ENCODE measurements at regions not wholly inside any gene's neighbourhood (a gene's known extent, or its start where the extent isn't known, plus 50 kb on each side); places are given as distances from the start of the nearest gene placed in this dataset.

- no peak overlapping the region for H3K4ac ChIP-seq (ENCODE audit: low read depth, low read length)
- dilution Hi-C loops (cut with HindIII; ENCODE audit: low sequenced_read_pairs, unreplicated experiment) (no loop called here), in situ Hi-C loops (cut with MboI; ENCODE audit: low sequenced_read_pairs) (no loop called here), intact Hi-C loops (cut with micrococcal nuclease) (no loop called here)
- H4K91ac ChIP-seq (ENCODE audit: insufficient read depth, low read depth, low read length), result no peak overlapping the region
- no peak overlapping the region for H3K4me2 ChIP-seq (ENCODE audit: low read depth, low read length)
- H3K27ac ChIP-seq (ENCODE audit: insufficient read depth, low read length), result no peak overlapping the region
- H3K23ac ChIP-seq (ENCODE audit: low read depth, low read length), result no peak overlapping the region
- ChIA-PET POLR2A (ENCODE audit: unreplicated experiment) (no interaction called here), CTCF (no interaction called here)
- H2AK5ac ChIP-seq (ENCODE audit: low read depth, low read length), result no peak overlapping the region
- H3K9me3 ChIP-seq (ENCODE audit: control insufficient read depth, insufficient read depth, low read length), result peaks cover 10% of the 10 kb centered on the region
- no peaks in the 10 kb centered on the region for H3K9me1 ChIP-seq (ENCODE audit: insufficient read depth, low read length)
- no peaks in the 10 kb centered on the region for H3K27me3 ChIP-seq (ENCODE audit: control insufficient read depth, insufficient read depth, low read length)
- H3K14ac ChIP-seq (replicated peaks; ENCODE audit: low read depth, low read length), result no peak overlapping the region
- H3K79me1 ChIP-seq (ENCODE audit: low read depth in 1 of 2, low read length in 2 of 2), result no peaks in the 10 kb centered on the region
- no peak overlapping the region for H3K9ac ChIP-seq (ENCODE audit: low read depth, low read length)
- H2BK20ac ChIP-seq (ENCODE audit: low read depth, low read length), result no peak overlapping the region
- no peak overlapping the region for H3K18ac ChIP-seq (ENCODE audit: low read depth, low read length)
- H2BK15ac ChIP-seq (ENCODE audit: low read depth, low read length), result no peak overlapping the region
- TF ChIP-seq, protein P1, sequence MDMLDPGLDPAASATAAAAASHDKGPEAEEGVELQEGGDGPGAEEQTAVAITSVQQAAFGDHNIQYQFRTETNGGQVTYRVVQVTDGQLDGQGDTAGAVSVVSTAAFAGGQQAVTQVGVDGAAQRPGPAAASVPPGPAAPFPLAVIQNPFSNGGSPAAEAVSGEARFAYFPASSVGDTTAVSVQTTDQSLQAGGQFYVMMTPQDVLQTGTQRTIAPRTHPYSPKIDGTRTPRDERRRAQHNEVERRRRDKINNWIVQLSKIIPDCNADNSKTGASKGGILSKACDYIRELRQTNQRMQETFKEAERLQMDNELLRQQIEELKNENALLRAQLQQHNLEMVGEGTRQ (IDR thresholded peaks at IDR 0.05; ENCODE audit: low read depth, low read length), result no peak
- TF ChIP-seq NFE2L2 (IDR thresholded peaks at IDR 0.05; ENCODE audit: low read depth, low read length), result no peak
- no peak for TF ChIP-seq MXI1 (IDR thresholded peaks at IDR 0.05; ENCODE audit: borderline replicate concordance, low read depth, low read length)
- no peak for TF ChIP-seq CHD1 (IDR thresholded peaks at IDR 0.05; ENCODE audit: low read depth, low read length)
- TF ChIP-seq RCOR1 (IDR thresholded peaks at IDR 0.05; ENCODE audit: insufficient replicate concordance, low read length), result no peak
- TF ChIP-seq RAD21 (IDR thresholded peaks at IDR 0.05; ENCODE audit: low read length), result no peak
- no peak for TF ChIP-seq FOS (IDR thresholded peaks at IDR 0.05; ENCODE audit: low read depth, low read length)
- TF ChIP-seq, protein P2, sequence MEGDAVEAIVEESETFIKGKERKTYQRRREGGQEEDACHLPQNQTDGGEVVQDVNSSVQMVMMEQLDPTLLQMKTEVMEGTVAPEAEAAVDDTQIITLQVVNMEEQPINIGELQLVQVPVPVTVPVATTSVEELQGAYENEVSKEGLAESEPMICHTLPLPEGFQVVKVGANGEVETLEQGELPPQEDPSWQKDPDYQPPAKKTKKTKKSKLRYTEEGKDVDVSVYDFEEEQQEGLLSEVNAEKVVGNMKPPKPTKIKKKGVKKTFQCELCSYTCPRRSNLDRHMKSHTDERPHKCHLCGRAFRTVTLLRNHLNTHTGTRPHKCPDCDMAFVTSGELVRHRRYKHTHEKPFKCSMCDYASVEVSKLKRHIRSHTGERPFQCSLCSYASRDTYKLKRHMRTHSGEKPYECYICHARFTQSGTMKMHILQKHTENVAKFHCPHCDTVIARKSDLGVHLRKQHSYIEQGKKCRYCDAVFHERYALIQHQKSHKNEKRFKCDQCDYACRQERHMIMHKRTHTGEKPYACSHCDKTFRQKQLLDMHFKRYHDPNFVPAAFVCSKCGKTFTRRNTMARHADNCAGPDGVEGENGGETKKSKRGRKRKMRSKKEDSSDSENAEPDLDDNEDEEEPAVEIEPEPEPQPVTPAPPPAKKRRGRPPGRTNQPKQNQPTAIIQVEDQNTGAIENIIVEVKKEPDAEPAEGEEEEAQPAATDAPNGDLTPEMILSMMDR (conservative IDR thresholded peaks at IDR 0.05; ENCODE audit: low read depth, low read length), result no peak
- TF ChIP-seq, protein P3, sequence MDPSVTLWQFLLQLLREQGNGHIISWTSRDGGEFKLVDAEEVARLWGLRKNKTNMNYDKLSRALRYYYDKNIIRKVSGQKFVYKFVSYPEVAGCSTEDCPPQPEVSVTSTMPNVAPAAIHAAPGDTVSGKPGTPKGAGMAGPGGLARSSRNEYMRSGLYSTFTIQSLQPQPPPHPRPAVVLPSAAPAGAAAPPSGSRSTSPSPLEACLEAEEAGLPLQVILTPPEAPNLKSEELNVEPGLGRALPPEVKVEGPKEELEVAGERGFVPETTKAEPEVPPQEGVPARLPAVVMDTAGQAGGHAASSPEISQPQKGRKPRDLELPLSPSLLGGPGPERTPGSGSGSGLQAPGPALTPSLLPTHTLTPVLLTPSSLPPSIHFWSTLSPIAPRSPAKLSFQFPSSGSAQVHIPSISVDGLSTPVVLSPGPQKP (IDR thresholded peaks at IDR 0.05; ENCODE audit: borderline replicate concordance, low read depth, low read length), result no peak
- TF ChIP-seq BHLHE40 (IDR thresholded peaks at IDR 0.05; ENCODE audit: low read depth, low read length), result no peak
- no peak for TF ChIP-seq CEBPB (IDR thresholded peaks at IDR 0.05; ENCODE audit: low read depth, low read length)
- no peak for TF ChIP-seq MAZ (IDR thresholded peaks at IDR 0.05; ENCODE audit: borderline replicate concordance, low read depth, low read length)
- no peak for TF ChIP-seq MAFK (IDR thresholded peaks at IDR 0.05; ENCODE audit: low read depth, low read length)
- no peak for TF ChIP-seq POLR2A (IDR thresholded peaks at IDR 0.05; ENCODE audit: low read depth, low read length)
- TF ChIP-seq RFX5 (IDR thresholded peaks at IDR 0.05; ENCODE audit: low read depth, low read length), result no peak
- BruUV-seq (replicated peaks), result no TSS peak
- no peak overlapping the region for H4K5ac ChIP-seq (ENCODE audit: low read depth, low read length)
- no peak overlapping the region for H3K4me3 ChIP-seq (ENCODE audit: insufficient read depth, low read depth, low read length)
- no peak overlapping the region for H2BK120ac ChIP-seq (ENCODE audit: low read depth, low read length)
- H3K4me1 ChIP-seq (ENCODE audit: control insufficient read depth, insufficient read depth, low read length), result no peaks in the 10 kb centered on the region
- no peak overlapping the region for H4K8ac ChIP-seq (ENCODE audit: low read depth in 2 of 2, low read length in 2 of 2)
- H4K20me1 ChIP-seq (ENCODE audit: insufficient read depth, low read length), result no peaks in the 10 kb centered on the region
- DNase-seq, result no peak
- 14% methylated on average over 1 of the region's 1 CpG; no CpG with 5 or more reads in 1 of the 2 experiments for WGBS, 2 experiments (ENCODE audit: extremely low coverage in 2 of 2, insufficient read length in 1 of 2)
- H2AK9ac ChIP-seq (replicated peaks; ENCODE audit: low read depth, low read length, poor library complexity), result no peak overlapping the region
- no peak for ATAC-seq (ENCODE audit: low read depth)
- no peak overlapping the region for H2AFZ ChIP-seq (replicated peaks; ENCODE audit: low read length, poor library complexity)
- no peak overlapping the region for H2BK5ac ChIP-seq (ENCODE audit: low read depth, low read length, poor library complexity, severe bottlenecking)
- H3K36me3 ChIP-seq (ENCODE audit: control insufficient read depth, insufficient read depth, low read length), result no peaks in the 10 kb centered on the region
- H3K56ac ChIP-seq (ENCODE audit: extremely low read depth, insufficient read depth, low read length), result no peak overlapping the region
These were observed 828.3 kb downstream of the TECRL start for GRCh38 chr4:63580796-63581475.

Data from IMR-90 (cell line).